ENCODE measurements at regions not wholly inside any gene's neighbourhood (a gene's known extent, or its start where the extent isn't known, plus 50 kb on each side); places are given as distances from the start of the nearest gene placed in this dataset.

DNA sequence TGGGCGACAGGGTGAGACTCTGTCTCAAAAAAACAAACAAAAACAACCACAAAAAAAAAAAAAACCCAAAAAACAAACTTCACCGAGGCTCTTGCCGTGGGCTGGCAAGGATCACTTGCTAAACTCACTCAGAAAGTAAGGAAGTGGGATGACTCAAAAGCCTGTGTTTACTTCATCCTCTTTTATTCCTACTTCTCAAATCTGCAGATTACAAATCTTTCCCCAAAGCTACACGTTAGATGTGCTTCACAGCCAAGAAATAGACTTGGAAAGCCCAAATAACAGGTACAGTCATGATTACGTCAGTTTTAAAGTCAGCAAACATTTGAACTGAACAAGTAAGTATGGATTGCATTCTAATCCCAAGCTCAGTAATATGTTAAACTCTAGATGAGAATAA, 359.3 kb downstream of the ADGRL2 start:
- TF ChIP-seq, protein P1, sequence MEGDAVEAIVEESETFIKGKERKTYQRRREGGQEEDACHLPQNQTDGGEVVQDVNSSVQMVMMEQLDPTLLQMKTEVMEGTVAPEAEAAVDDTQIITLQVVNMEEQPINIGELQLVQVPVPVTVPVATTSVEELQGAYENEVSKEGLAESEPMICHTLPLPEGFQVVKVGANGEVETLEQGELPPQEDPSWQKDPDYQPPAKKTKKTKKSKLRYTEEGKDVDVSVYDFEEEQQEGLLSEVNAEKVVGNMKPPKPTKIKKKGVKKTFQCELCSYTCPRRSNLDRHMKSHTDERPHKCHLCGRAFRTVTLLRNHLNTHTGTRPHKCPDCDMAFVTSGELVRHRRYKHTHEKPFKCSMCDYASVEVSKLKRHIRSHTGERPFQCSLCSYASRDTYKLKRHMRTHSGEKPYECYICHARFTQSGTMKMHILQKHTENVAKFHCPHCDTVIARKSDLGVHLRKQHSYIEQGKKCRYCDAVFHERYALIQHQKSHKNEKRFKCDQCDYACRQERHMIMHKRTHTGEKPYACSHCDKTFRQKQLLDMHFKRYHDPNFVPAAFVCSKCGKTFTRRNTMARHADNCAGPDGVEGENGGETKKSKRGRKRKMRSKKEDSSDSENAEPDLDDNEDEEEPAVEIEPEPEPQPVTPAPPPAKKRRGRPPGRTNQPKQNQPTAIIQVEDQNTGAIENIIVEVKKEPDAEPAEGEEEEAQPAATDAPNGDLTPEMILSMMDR (IDR thresholded peaks at IDR 0.05), result no peak
- no peak overlapping the region for H3K27ac ChIP-seq
- no peaks in the 10 kb centered on the region for H3K27me3 ChIP-seq (replicated peaks; ENCODE audit: insufficient read depth)
- H3K4me1 ChIP-seq (ENCODE audit: control insufficient read depth in 1 of 2, low read depth in 2 of 2), result peaks cover 4 to 11% of the 10 kb centered on the region in 2 donors
- no peaks in the 10 kb centered on the region for H3K36me3 ChIP-seq
- ATAC-seq (ENCODE audit: insufficient number of reproducible peaks, low FRiP score, low read depth), result no peak
- DNase-seq (ENCODE audit: low spot score), result no peak
- no peaks in the 10 kb centered on the region for H3K9me3 ChIP-seq
- H3K4me3 ChIP-seq, result no peak overlapping the region

DNA sequence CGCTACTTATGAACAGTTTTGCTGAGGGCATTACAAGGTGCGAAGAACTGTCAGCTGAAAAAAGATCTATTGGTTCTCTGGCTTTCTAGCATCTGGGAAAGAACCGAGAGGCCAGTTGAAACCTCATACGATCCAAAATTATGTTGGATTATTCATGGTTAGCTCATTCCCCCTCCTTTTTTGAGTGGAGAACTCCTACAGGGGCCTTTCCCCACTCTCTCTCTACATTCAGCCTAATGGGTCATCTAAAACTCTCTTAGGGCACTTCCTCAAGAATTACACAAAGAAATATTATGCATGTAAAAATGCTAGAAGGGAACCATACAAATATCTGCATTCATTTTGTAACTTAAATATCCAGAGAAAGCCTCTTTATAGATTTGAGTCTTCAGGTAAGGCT, 358.2 kb downstream of the ADGRL2 start:
- H3K27ac ChIP-seq, result no peak overlapping the region
- ATAC-seq (ENCODE audit: insufficient number of reproducible peaks, low FRiP score, low read depth) (no peak), DNase-seq (ENCODE audit: low spot score) (no peak)
- no peak overlapping the region for H3K4me3 ChIP-seq
- H3K4me1 ChIP-seq (ENCODE audit: control insufficient read depth in 1 of 2, low read depth in 2 of 2), result peaks cover 4 to 11% of the 10 kb centered on the region in 2 donors
- TF ChIP-seq, protein P1 (IDR thresholded peaks at IDR 0.05), result no peak
- H3K36me3 ChIP-seq, result no peaks in the 10 kb centered on the region
- H3K9me3 ChIP-seq, result no peaks in the 10 kb centered on the region
- no peaks in the 10 kb centered on the region for H3K27me3 ChIP-seq (replicated peaks; ENCODE audit: insufficient read depth)

DNA sequence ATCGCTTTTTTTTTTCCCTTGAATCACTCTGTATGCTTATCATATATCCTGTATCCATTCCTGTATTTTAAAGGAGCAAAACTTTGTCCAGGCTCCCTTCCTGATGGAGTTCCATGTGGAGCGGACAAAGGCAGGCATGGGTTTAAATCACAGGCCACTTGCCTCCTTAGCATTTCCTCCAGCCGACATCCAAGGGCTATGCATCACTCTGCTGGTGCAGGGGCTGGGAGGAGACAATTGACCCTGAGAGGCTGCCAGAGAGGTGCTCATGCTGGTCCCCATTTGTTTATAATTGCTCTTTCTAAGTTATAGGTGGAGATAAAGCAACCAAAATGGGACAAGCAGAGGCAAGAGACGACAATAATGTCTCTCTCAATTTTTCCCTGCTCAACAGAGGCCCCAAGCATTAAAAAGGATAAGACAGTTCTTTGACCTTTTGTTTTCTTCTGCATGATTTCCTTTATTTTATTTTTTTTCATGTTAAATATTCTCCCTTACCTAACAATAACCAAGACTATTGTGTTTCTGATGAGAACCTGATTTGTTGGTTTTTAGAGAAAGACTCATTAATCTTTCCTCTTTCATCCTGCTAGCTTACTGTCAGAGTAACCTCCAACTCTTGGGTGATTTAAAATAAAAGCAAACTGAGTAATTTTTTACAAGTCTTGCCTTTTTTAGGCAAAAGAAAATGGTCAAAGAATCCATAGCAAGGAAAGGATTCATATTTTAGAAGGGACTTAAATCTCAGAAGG, 353.7 kb downstream of the ADGRL2 start:
- no peak overlapping the region for H3K27ac ChIP-seq
- H3K27me3 ChIP-seq (replicated peaks; ENCODE audit: insufficient read depth), result no peaks in the 10 kb centered on the region
- no peak for DNase-seq (ENCODE audit: low spot score)
- H3K4me1 ChIP-seq (ENCODE audit: control insufficient read depth in 1 of 2, low read depth in 2 of 2), result peaks cover 0 to 3% of the 10 kb centered on the region in 2 donors
- no peak overlapping the region for H3K4me3 ChIP-seq
- TF ChIP-seq, protein P1 (IDR thresholded peaks at IDR 0.05), result no peak
- no peaks in the 10 kb centered on the region for H3K9me3 ChIP-seq
- H3K36me3 ChIP-seq, result no peaks in the 10 kb centered on the region
- ATAC-seq (ENCODE audit: insufficient number of reproducible peaks, low FRiP score, low read depth), result no peak

DNA sequence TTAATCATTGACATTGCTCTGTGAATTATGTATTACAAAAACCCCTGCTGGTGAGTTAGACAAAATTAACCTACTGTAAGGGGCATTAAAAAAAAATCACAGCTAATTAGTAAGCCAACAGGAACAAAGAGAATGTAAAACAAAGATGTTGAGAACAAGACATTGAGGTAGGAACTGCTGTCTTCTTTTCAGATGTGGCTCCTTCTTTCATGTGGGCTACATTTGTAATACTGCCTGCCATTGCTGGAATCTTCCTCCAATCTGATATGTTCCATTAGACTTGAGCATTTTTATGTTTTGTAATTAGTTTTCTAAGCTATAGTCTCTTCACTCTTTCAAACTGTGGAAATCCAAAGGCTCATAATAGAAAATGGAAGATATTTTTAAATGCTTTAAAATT, 353.0 kb downstream of the ADGRL2 start:
- H3K36me3 ChIP-seq, result no peaks in the 10 kb centered on the region
- no peak overlapping the region for H3K4me3 ChIP-seq
- ATAC-seq (ENCODE audit: insufficient number of reproducible peaks, low FRiP score, low read depth) (no peak), DNase-seq (ENCODE audit: low spot score) (no peak)
- no peaks in the 10 kb centered on the region for H3K27me3 ChIP-seq (replicated peaks; ENCODE audit: insufficient read depth)
- no peak overlapping the region for H3K27ac ChIP-seq
- peaks cover 0 to 3% of the 10 kb centered on the region in 2 donors for H3K4me1 ChIP-seq (ENCODE audit: control insufficient read depth in 1 of 2, low read depth in 2 of 2)
- no peaks in the 10 kb centered on the region for H3K9me3 ChIP-seq
- TF ChIP-seq, protein P1 (IDR thresholded peaks at IDR 0.05), result no peak

DNA sequence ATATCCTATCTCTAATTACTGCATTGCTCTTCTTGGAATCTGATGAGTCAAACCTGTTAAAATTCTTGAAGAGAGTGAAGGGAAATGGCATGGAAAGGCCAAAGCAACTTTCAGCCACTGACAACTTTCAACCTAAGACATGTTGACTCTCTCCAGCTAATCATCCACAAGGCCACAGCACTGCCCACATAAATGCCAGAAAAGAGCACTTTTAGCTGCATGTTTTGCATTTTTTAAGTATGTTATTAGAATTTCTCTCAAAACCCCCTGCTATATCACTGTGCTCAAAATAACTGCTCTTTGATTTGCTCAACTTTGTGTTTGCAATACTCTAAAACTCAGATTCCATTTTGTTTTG, 352.5 kb downstream of the ADGRL2 start:
- ATAC-seq (ENCODE audit: insufficient number of reproducible peaks, low FRiP score, low read depth) (no peak), DNase-seq (ENCODE audit: low spot score) (no peak)
- TF ChIP-seq, protein P1 (IDR thresholded peaks at IDR 0.05), result no peak
- Histone ChIP-seq H3K27me3 (replicated peaks; ENCODE audit: insufficient read depth) (no peaks in the 10 kb centered on the region), H3K36me3 (no peaks in the 10 kb centered on the region), H3K4me3 (no peak overlapping the region), H3K27ac (no peak overlapping the region), H3K4me1 (ENCODE audit: control insufficient read depth in 1 of 2, low read depth in 2 of 2) (peaks cover 0 to 3% of the 10 kb centered on the region in 2 donors), H3K9me3 (no peaks in the 10 kb centered on the region)

Measured in thoracic aorta (tissue), 2 donors.